B cell (primary cell): ENCODE measurements at regions not wholly inside any gene's neighbourhood (a gene's known extent, or its start where the extent isn't known, plus 50 kb on each side); places are given as distances from the start of the nearest gene placed in this dataset.

Experiments
- EZH2 ChIP-seq: IDR thresholded peaks from 2 replicates; pipeline ENCODE4 v1.6.1; 2012; ENCODE audit warnings: borderline replicate concordance, low read depth, mild to moderate bottlenecking, moderate library complexity, low read length; ENCODE audit not compliant: insufficient read depth, poor library complexity, severe bottlenecking
- TF ChIP-seq, protein P1 (sequence below): fragments of 200-600 bp; IDR thresholded peaks from one replicate; pipeline ENCODE4 v1.8.0; 2022; ENCODE audit warnings: antibody characterized with exemption, mild to moderate bottlenecking

DNA sequence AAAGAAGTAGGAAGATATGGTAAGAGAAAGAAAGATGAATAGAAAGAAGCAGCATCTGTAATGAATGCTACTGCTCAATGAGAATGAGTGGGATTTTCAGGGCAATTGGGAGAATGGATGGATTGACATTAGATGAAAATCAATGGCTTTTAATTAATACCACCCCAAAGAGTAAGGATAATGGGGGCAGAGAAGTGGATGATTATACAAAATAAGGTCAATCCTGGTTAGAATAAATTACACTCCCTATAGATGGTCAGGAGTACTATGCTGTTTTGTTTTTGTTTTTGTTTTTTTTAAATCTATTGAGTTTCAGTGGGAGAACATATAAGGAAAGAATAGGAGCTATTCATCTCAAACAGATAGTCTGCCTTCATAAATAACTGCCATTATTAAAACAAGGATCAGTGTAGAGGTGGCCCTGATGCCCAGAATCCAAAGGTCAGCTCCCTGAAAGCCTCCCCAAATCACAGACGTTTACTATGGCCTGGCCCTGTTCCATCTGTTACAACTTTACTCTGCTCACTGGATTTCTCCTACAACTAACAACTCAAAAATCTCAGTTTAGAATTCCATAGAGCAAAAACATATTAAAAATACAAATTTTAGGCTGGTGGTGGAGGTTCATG lies 535.4 kb upstream of the NRSN1 start:
- TF ChIP-seq, protein P1, sequence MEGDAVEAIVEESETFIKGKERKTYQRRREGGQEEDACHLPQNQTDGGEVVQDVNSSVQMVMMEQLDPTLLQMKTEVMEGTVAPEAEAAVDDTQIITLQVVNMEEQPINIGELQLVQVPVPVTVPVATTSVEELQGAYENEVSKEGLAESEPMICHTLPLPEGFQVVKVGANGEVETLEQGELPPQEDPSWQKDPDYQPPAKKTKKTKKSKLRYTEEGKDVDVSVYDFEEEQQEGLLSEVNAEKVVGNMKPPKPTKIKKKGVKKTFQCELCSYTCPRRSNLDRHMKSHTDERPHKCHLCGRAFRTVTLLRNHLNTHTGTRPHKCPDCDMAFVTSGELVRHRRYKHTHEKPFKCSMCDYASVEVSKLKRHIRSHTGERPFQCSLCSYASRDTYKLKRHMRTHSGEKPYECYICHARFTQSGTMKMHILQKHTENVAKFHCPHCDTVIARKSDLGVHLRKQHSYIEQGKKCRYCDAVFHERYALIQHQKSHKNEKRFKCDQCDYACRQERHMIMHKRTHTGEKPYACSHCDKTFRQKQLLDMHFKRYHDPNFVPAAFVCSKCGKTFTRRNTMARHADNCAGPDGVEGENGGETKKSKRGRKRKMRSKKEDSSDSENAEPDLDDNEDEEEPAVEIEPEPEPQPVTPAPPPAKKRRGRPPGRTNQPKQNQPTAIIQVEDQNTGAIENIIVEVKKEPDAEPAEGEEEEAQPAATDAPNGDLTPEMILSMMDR = no peak
- no peak for TF ChIP-seq EZH2
